ENCODE measurements at regions not wholly inside any gene's neighbourhood (a gene's known extent, or its start where the extent isn't known, plus 50 kb on each side); places are given as distances from the start of the nearest gene placed in this dataset.
"Not testable (repeated sequence)": the region's sequence is repeated elsewhere in the genome, so short reads cannot be mapped to it uniquely, and the experiment has no call there.

GRCh38 chr10:21042536-21042935, 145.4 kb upstream of the NEBL start:
- H3K36me3 ChIP-seq (ENCODE audit: control insufficient read depth, insufficient read depth, low read length) = no peaks in the 10 kb centered on the region
- 90 to 100% methylated on average over 1 of the region's 1 CpG for WGBS, 2 experiments (ENCODE audit: insufficient coverage in 2 of 2)
- no peak overlapping the region for H3K4me3 ChIP-seq (ENCODE audit: extremely low read depth, insufficient read depth, low read length, poor library complexity, severe bottlenecking)
- H3K9me3 ChIP-seq (ENCODE audit: control insufficient read depth, low read length) = no peaks in the 10 kb centered on the region
- H3K27ac ChIP-seq (ENCODE audit: low read depth, low read length, severe bottlenecking) = no peak overlapping the region
- peaks cover 4% of the 10 kb centered on the region for H3K4me1 ChIP-seq (ENCODE audit: control insufficient read depth, insufficient read depth, low read length, poor library complexity, severe bottlenecking)

- H3K36me3 ChIP-seq (ENCODE audit: control insufficient read depth, insufficient read depth, low read length) = no peaks in the 10 kb centered on the region
- WGBS, 2 experiments (ENCODE audit: insufficient coverage in 2 of 2) = 96 to 97% methylated on average over 7 to 8 of the region's 10 CpGs
- H3K27ac ChIP-seq (ENCODE audit: low read depth, low read length, severe bottlenecking) = no peak overlapping the region
- H3K4me1 ChIP-seq (ENCODE audit: control insufficient read depth, insufficient read depth, low read length, poor library complexity, severe bottlenecking) = no peaks in the 10 kb centered on the region
- no peaks in the 10 kb centered on the region for H3K9me3 ChIP-seq (ENCODE audit: control insufficient read depth, low read length)
- no peak overlapping the region for H3K4me3 ChIP-seq (ENCODE audit: extremely low read depth, insufficient read depth, low read length, poor library complexity, severe bottlenecking)
These were observed 144.8 kb upstream of the NEBL start for GRCh38 chr10:21041763-21042458.

GRCh38 chr10:21039721-21040120, 142.6 kb upstream of the NEBL start:
- Histone ChIP-seq H3K27ac (ENCODE audit: low read depth, low read length, severe bottlenecking) (no peak overlapping the region), H3K4me3 (ENCODE audit: extremely low read depth, insufficient read depth, low read length, poor library complexity, severe bottlenecking) (no peak overlapping the region), H3K4me1 (ENCODE audit: control insufficient read depth, insufficient read depth, low read length, poor library complexity, severe bottlenecking) (no peaks in the 10 kb centered on the region), H3K36me3 (ENCODE audit: control insufficient read depth, insufficient read depth, low read length) (no peaks in the 10 kb centered on the region), H3K9me3 (ENCODE audit: control insufficient read depth, low read length) (no peaks in the 10 kb centered on the region)
- WGBS, 2 experiments (ENCODE audit: insufficient coverage in 2 of 2) = 100% methylated on average over 1 to 2 of the region's 3 CpGs

GRCh38 chr10:21036757-21037156, 139.6 kb upstream of the NEBL start:
- no peaks in the 10 kb centered on the region for H3K4me1 ChIP-seq (ENCODE audit: control insufficient read depth, insufficient read depth, low read length, poor library complexity, severe bottlenecking)
- H3K27ac ChIP-seq (ENCODE audit: low read depth, low read length, severe bottlenecking) = no peak overlapping the region
- no peaks in the 10 kb centered on the region for H3K9me3 ChIP-seq (ENCODE audit: control insufficient read depth, low read length)
- H3K36me3 ChIP-seq (ENCODE audit: control insufficient read depth, insufficient read depth, low read length) = no peaks in the 10 kb centered on the region
- 92 to 95% methylated on average over 3 to 4 of the region's 5 CpGs for WGBS, 2 experiments (ENCODE audit: insufficient coverage in 2 of 2)
- no peak overlapping the region for H3K4me3 ChIP-seq (ENCODE audit: extremely low read depth, insufficient read depth, low read length, poor library complexity, severe bottlenecking)

GRCh38 chr10:21034770-21035169, 137.7 kb upstream of the NEBL start:
- not testable (repeated sequence) for H3K4me3 ChIP-seq (ENCODE audit: extremely low read depth, insufficient read depth, low read length, poor library complexity, severe bottlenecking); H3K36me3 ChIP-seq (ENCODE audit: control insufficient read depth, insufficient read depth, low read length); H3K27ac ChIP-seq (ENCODE audit: low read depth, low read length, severe bottlenecking); H3K4me1 ChIP-seq (ENCODE audit: control insufficient read depth, insufficient read depth, low read length, poor library complexity, severe bottlenecking); H3K9me3 ChIP-seq (ENCODE audit: control insufficient read depth, low read length)
- 78 to 94% methylated on average over 2 to 3 of the region's 3 CpGs for WGBS, 2 experiments (ENCODE audit: insufficient coverage in 2 of 2)

GRCh38 chr10:21034241-21034640, 137.1 kb upstream of the NEBL start:
- Histone ChIP-seq H3K4me1 (ENCODE audit: control insufficient read depth, insufficient read depth, low read length, poor library complexity, severe bottlenecking) (peaks cover 5% of the 10 kb centered on the region), H3K9me3 (ENCODE audit: control insufficient read depth, low read length) (no peaks in the 10 kb centered on the region), H3K27ac (ENCODE audit: low read depth, low read length, severe bottlenecking) (no peak overlapping the region), H3K4me3 (ENCODE audit: extremely low read depth, insufficient read depth, low read length, poor library complexity, severe bottlenecking) (no peak overlapping the region), H3K36me3 (ENCODE audit: control insufficient read depth, insufficient read depth, low read length) (no peaks in the 10 kb centered on the region)
- 0 to 50% methylated on average over 1 to 2 of the region's 2 CpGs for WGBS, 2 experiments (ENCODE audit: insufficient coverage in 2 of 2)

- no peaks in the 10 kb centered on the region for H3K9me3 ChIP-seq (ENCODE audit: control insufficient read depth, low read length)
- peaks cover 5% of the 10 kb centered on the region for H3K4me1 ChIP-seq (ENCODE audit: control insufficient read depth, insufficient read depth, low read length, poor library complexity, severe bottlenecking)
- no peak overlapping the region for H3K4me3 ChIP-seq (ENCODE audit: extremely low read depth, insufficient read depth, low read length, poor library complexity, severe bottlenecking)
- no peak overlapping the region for H3K27ac ChIP-seq (ENCODE audit: low read depth, low read length, severe bottlenecking)
- no peaks in the 10 kb centered on the region for H3K36me3 ChIP-seq (ENCODE audit: control insufficient read depth, insufficient read depth, low read length)
- WGBS, 2 experiments (ENCODE audit: insufficient coverage in 2 of 2) = 60 to 63% methylated on average over 1 to 3 of the region's 12 CpGs
These were observed 135.6 kb upstream of the NEBL start for GRCh38 chr10:21032587-21033319.

GRCh38 chr10:21031232-21031795, 134.2 kb upstream of the NEBL start:
- peaks cover 5% of the 10 kb centered on the region for H3K4me1 ChIP-seq (ENCODE audit: control insufficient read depth, insufficient read depth, low read length, poor library complexity, severe bottlenecking)
- 91 to 95% methylated on average over 6 to 7 of the region's 7 CpGs for WGBS, 2 experiments (ENCODE audit: insufficient coverage in 2 of 2)
- H3K36me3 ChIP-seq (ENCODE audit: control insufficient read depth, insufficient read depth, low read length) = no peaks in the 10 kb centered on the region
- H3K4me3 ChIP-seq (ENCODE audit: extremely low read depth, insufficient read depth, low read length, poor library complexity, severe bottlenecking) = no peak overlapping the region
- H3K9me3 ChIP-seq (ENCODE audit: control insufficient read depth, low read length) = no peaks in the 10 kb centered on the region
- H3K27ac ChIP-seq (ENCODE audit: low read depth, low read length, severe bottlenecking) = no peak overlapping the region

GRCh38 chr10:21030091-21030490, 133.0 kb upstream of the NEBL start:
- Histone ChIP-seq H3K4me3 (ENCODE audit: extremely low read depth, insufficient read depth, low read length, poor library complexity, severe bottlenecking) (no peak overlapping the region), H3K27ac (ENCODE audit: low read depth, low read length, severe bottlenecking) (no peak overlapping the region), H3K9me3 (ENCODE audit: control insufficient read depth, low read length) (no peaks in the 10 kb centered on the region), H3K4me1 (ENCODE audit: control insufficient read depth, insufficient read depth, low read length, poor library complexity, severe bottlenecking) (peaks cover 5% of the 10 kb centered on the region), H3K36me3 (ENCODE audit: control insufficient read depth, insufficient read depth, low read length) (no peaks in the 10 kb centered on the region)
- 92 to 100% methylated on average over 8 to 9 of the region's 10 CpGs for WGBS, 2 experiments (ENCODE audit: insufficient coverage in 2 of 2)

- Histone ChIP-seq H3K4me1 (ENCODE audit: control insufficient read depth, insufficient read depth, low read length, poor library complexity, severe bottlenecking) (no peaks in the 10 kb centered on the region), H3K9me3 (ENCODE audit: control insufficient read depth, low read length) (no peaks in the 10 kb centered on the region), H3K36me3 (ENCODE audit: control insufficient read depth, insufficient read depth, low read length) (no peaks in the 10 kb centered on the region), H3K27ac (ENCODE audit: low read depth, low read length, severe bottlenecking) (no peak overlapping the region), H3K4me3 (ENCODE audit: extremely low read depth, insufficient read depth, low read length, poor library complexity, severe bottlenecking) (no peak overlapping the region)
- 83 to 100% methylated on average over 1 of the region's 3 CpGs for WGBS, 2 experiments (ENCODE audit: insufficient coverage in 2 of 2)
These were observed 125.7 kb upstream of the NEBL start for GRCh38 chr10:21022821-21023220.

Data from mesodermal cell (in vitro differentiated cells).